C4-2B (cell line): ENCODE measurements at regions not wholly inside any gene's neighbourhood (a gene's known extent, or its start where the extent isn't known, plus 50 kb on each side); places are given as distances from the start of the nearest gene placed in this dataset.

Source experiments
- H3K27ac ChIP-seq: fragments of 450-650 bp; 2 replicates; pipeline ENCODE4 v1.5.1; 2017
- ZFX ChIP-seq: fragments of 450-650 bp; IDR thresholded peaks from 2 replicates; pipeline ENCODE4 v1.6.1; 2017
- TF ChIP-seq, protein P1 (sequence below): fragments of 450-650 bp; conservative IDR thresholded peaks from 2 replicates; pipeline ENCODE4 v1.5.1; 2017; ENCODE audit warnings: mild to moderate bottlenecking

GRCh38 chr12:30828686-30829085, 73.9 kb upstream of the CAPRIN2 start:
- TF ChIP-seq, protein P1, sequence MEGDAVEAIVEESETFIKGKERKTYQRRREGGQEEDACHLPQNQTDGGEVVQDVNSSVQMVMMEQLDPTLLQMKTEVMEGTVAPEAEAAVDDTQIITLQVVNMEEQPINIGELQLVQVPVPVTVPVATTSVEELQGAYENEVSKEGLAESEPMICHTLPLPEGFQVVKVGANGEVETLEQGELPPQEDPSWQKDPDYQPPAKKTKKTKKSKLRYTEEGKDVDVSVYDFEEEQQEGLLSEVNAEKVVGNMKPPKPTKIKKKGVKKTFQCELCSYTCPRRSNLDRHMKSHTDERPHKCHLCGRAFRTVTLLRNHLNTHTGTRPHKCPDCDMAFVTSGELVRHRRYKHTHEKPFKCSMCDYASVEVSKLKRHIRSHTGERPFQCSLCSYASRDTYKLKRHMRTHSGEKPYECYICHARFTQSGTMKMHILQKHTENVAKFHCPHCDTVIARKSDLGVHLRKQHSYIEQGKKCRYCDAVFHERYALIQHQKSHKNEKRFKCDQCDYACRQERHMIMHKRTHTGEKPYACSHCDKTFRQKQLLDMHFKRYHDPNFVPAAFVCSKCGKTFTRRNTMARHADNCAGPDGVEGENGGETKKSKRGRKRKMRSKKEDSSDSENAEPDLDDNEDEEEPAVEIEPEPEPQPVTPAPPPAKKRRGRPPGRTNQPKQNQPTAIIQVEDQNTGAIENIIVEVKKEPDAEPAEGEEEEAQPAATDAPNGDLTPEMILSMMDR, result no peak
- no peak for TF ChIP-seq ZFX

DNA sequence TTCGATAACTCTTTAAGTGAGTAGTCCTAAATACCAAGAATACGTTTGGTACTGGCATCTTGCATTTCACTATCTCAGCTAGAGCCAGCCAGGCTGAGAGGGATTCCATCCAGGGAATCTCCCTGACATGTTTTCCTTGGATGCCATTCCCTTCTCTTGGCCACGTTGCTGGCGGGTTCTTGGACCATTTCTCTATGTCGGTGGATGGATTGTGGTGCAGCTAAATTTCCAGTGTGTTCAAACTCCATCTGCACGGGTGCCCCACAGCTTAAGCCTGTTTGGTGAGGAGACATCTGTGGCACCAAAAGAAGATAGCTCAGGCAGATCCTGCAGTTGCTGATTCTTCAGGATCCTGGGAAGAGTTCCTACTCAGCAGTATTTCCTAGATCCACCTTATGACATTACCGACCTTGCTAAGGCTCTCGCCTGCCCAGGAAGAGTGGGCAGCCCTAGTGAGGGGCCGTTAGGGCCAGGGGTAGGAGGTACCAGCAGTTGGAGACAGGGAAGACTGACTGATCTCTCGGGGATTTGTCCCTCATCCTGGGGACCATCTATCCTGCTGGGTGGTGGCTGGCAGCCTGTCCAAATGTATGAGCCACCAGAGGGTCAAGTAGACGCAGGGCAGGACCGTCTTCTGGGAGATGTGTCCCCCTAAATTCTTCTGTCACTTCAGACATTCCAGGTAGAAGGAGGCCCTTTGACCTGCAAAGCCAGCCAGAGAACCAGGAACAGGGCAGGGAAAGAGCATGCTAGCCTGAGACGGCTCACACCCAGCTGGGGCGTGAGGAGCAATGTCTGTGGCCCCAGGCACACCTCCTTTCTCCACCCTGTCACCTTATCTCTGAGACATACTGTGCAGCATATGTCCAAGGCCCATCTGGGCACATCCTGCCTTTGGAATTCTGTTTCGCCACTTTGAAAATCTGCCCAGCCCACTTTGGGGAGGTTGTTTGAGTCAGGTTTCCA, 72.6 kb upstream of the CAPRIN2 start:
- TF ChIP-seq, protein P1, result no peak
- TF ChIP-seq ZFX, result no peak
- no peak overlapping the region for H3K27ac ChIP-seq

More at GRCh38 chr12:30828686-30829085, 73.9 kb upstream of the CAPRIN2 start:
- H3K27ac ChIP-seq, result no peak overlapping the region

GRCh38 chr12:30826276-30826675, 71.5 kb upstream of the CAPRIN2 start:
- TF ChIP-seq, protein P1, result no peak
- no peak for TF ChIP-seq ZFX
- no peak overlapping the region for H3K27ac ChIP-seq

- no peak overlapping the region for H3K27ac ChIP-seq
- TF ChIP-seq, protein P1, result no peak
- no peak for TF ChIP-seq ZFX
Observed at GRCh38 chr12:30825341-30825740, 70.6 kb upstream of the CAPRIN2 start.

GRCh38 chr12:30824311-30824710, 69.6 kb upstream of the CAPRIN2 start:
- no peak for TF ChIP-seq ZFX
- TF ChIP-seq, protein P1, result no peak

GRCh38 chr12:30823764-30824163, 69.0 kb upstream of the CAPRIN2 start:
- TF ChIP-seq ZFX, result no peak
- TF ChIP-seq, protein P1, result no peak
- H3K27ac ChIP-seq, result no peak overlapping the region

More at GRCh38 chr12:30824311-30824710, 69.6 kb upstream of the CAPRIN2 start:
- H3K27ac ChIP-seq, result no peak overlapping the region

DNA sequence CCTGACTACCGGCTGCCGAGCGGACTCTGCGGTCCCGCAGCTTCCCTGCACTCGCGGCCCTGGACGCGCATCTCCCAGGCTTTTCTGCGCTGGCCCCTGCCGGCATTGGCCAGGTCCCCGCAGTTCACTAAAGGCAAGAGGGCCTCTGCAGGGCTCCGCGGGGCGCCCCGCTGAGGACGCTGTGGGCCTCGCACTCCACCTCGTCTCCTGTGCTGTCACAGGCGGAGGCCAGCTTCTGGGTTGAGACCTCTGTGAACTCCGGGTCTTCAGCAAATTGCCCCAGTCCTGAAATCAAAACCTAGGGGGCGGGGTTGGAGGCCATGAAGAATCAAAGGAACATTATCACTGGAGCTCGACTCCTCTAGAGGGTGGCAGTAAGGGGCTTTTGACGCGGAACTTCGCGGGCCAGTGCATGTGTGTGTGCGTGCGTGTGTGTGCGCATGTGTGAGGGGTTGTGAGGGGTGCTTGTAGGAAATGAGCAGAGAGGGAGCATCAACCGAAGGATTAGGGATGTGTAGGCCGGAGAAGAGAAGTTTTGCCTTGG, 68.5 kb upstream of the CAPRIN2 start:
- TF ChIP-seq, protein P1, result no peak
- no peak overlapping the region for H3K27ac ChIP-seq
